HS-5 (cell line): ENCODE measurements at regions not wholly inside any gene's neighbourhood (a gene's known extent, or its start where the extent isn't known, plus 50 kb on each side); places are given as distances from the start of the nearest gene placed in this dataset.
"Not testable (repeated sequence)": the region's sequence is repeated elsewhere in the genome, so short reads cannot be mapped to it uniquely, and the experiment has no call there.

Experiments
- DNase-seq: peaks from one replicate; pipeline ENCODE4 v3.0.0-alpha.2; 2012; ENCODE audit warnings: low read depth

DNA sequence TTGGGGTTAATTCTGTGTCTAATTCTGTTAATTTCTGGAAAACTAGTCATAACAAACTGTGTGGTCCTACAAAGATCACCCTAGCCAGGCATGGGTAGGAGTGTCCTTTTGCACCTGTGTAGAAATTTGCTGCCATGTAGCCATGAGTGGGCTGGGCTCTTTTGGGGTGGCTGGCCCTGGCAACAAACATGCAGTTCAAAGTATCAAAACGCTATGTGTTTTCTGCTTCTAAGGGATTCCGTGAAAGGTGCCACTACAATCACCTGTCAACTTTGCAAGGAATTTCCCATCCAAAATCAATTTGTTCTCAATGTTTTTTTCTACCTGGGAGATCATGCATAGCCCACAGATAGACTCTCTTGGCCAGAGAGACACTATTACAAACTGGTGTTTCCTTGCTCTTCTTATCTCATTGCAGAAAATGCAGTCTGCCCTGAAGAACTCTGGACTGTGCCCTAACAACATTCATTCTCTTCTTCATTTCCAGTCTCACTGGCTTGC is 537.7 kb upstream of the ID2 start:
- DNase-seq: no peak

DNA sequence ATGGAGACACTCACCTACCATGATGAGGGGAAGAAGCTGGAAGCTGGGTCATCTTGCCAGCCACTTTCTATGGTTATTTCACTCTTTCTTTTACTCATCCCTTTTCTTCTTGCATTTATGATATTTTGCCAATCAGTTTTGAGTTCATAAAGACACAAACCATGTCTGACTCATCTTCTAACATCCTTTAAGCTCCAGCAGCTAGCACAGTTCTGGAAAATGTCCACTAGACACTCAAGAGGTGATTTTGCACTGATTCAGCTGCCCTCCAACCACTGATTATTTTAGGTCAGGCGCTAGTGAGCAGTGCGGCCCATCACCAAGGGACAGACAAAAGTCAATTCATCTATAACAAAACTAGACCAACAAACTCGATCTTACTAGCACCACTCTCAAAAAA is 537.1 kb upstream of the ID2 start:
- peak; percentile 50 for DNase-seq

DNA sequence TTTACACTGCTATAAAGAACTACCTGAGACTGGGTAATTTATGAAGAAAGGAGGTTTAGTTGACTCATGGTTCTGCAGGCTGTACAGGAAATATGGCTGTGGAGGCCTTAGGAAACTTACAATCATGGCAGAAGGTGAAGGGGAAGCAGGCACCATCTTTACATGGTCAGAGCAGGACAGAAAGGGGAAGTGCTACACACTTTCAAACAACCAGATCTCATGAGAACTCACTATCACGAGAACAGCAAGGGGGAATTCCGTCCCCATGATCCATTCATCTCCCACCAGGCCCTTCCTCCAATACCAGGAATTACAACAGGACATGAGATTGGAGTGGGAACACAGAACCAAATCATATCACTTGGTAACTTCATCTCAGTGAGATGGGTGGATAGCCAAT is 536.5 kb upstream of the ID2 start:
- not testable (repeated sequence) for DNase-seq

DNA sequence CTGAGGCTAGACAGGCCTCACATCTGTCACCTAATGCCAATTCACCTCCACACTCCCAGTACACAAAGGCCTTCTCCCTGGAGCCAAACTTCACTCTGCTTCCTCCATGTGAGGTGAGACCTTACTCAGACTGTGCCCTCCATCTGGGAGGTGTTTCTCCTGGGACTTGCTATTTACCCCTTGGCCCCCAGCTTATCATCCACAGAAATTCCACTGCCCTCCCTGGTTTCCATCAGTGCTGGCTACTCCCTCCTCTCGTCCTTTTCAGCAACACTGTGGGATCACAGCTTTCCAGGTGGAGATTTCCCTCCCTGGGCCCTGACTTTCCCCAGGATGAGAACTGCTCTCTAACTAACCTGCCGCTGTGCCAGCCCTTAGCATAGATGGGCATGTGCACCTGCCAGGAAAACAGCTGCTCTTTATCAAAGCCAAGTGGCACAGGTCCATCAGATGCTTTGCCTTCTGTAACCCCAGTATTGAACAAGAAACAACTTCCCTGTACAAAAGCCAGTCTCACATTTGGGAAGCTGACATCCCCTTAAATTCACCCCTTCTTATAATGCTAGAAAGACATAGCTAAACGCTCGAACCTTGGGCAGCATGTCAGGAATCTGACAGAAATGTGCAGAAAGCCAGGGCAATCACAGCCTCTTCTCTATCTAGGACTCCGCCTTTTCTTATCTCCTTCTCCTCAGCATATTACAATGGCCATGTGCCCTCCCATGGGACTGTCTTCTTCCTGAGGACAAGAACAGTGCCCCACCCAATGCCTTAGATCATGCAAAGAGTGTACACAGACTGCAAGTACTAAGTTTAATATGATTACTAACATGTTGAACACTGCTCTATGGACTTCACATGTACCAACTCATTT is 535.5 kb upstream of the ID2 start:
- DNase-seq: no peak

DNA sequence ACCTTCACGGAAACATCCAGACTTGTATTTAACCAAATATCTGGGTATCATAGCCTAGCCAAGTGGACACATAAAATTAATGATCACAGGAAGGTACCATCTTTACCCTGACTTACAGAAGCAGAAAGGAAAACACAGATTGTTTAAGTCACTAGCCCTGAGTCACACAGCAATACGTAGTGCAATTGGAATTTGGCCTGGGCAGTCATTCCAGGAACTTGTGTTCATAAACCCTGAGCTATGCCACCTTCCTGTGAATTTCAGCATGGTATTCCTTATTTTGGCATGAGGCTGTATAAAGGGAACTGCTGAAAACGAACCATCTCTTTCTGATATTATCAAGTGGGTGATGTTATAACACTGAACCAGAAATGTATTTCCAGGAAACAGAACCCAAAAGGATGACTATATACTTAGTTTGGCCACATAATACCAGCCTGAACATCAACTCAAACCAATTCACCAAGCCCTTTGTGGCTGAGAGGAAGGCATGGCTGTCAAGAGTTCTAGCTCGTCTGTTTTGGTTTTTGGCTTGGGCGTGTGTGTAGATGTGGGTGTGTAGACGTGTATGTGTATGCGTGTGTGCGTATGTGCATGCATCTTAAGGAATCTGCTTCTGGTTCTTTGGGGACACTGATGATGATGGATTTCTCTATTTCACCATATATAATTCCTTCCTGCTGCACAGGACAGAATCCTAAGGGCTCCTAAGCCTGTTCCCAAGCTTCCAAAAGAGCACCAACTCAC is 533.4 kb upstream of the ID2 start:
- peak; percentile 86 for DNase-seq

DNA sequence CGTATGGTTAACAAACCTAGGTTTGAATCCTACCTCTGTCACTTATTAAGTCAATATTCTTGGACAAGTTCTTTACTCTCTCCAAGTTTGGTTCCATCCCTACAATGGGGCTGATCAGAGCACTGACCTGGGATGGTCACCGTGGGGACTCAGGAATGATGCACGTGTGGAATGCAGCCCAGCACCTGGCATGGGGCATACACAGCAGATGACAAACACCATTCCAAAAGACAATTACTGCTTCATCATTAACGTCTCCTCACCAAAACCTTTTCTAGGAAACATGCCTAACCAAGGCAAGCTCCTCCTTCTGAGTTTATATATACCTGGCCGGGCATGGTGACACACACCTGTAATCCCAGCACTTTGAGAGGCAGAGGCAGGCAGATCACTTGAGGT is 532.9 kb upstream of the ID2 start:
- DNase-seq: no peak

DNA sequence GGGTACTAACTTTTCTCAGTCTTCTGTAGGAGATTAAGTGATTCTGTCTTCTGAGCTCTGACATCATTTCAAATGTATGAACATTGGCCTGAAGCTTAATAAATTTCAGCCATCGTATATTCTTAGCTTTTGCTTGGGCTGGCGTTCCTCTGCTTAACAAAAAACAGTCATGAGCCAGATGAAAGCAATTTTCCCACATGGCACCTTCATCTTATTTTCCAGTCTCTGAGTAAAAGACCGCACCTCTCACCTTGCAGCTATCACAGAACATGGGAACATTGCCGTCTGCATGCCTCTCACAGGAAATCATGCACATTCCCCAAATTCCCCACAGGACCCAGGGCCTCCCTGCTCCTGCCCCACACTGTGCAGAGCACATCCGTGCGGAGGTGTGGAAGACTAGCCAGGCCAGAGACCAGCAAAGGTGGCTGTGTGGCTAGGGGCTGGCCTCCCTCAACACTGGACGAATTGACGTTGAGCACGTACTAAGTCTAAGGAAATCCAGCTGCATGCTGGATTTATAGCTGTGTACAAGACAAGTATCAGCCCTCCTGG is 531.8 kb upstream of the ID2 start:
- DNase-seq: no peak

DNA sequence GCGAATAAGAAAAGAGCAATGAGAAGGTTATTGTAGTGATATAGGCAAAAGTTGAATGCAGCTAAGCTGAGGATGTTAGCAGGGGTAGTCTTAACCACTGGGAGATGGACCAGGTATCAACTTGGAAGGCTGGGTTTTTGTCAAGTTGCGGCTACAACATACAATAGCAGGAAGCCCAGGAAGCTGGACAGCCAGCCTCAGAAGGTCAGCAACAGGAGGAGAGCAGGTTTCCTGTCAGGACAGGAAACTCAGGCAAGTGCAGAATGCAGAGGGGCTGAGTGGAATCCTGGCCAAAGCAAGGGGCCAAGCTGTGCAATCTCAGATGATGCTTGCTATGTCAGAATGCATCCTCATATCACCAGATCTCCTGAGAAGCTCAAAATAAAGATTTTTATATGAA is 530.0 kb upstream of the ID2 start:
- no peak for DNase-seq

DNA sequence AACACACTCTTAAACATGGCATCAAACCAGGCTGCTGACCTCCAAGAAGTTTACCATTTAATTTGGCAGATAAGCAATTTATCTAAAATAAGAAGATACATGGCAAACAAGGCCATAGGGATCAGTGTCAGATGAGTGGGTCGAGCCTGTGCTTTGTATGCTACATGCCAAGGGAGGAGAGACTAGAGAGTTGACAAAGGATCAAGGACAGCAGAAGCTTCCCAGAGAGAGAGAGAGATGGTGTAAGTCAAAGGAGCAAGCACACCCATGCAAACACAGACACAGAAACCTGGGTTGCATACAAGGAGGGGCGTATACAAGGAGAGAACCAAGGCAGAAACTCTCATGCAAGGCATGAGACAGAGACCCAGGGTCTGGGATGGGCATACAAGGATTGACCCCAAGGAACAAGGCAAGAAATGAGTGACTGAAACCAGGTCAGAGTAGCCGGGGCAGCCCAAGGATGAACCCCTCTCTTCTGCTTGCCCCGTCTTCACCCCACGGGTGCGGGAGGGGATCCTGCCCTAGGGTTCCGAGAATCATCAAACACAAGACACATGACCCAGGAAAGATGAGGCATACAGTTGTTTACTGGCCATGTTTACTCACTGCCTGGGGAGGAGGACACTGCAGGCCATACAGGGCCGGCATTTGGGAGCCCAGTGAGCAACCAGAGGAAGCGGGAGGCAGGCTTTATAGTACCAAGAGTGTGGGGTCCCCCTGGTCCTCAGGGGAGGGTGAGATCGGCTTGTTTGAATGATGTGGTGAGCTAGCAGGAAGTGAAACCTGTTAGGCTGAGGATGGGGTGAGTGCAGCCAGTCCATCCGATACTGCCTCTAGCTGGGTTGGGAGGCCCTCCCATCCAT is 529.2 kb upstream of the ID2 start:
- DNase-seq: no peak

DNA sequence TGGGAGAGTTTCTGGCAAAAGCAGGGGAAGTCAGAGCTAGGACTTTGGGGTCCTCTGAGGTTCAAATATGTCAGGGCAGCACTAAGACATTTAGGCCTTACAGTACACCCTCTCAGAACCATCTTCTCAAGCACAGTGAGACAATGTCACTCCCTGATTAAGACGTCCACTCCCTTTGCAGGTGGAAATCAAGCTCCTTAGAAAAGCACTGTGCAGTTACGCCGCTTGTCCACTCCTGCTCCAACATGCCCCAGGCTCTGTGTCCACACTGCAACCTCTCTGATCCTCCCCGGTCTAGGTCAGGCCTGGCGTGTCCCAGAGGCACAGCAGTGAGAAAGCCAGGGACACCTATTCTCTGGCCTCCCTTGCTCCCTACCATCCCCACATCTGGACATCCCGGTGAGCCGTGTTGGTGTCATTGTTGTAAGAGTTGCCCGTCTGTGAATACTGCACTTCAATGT is 528.6 kb upstream of the ID2 start:
- no peak for DNase-seq

GRCh38 chr2:8154270-8154669 is 527.6 kb upstream of the ID2 start:
- no peak for DNase-seq

DNA sequence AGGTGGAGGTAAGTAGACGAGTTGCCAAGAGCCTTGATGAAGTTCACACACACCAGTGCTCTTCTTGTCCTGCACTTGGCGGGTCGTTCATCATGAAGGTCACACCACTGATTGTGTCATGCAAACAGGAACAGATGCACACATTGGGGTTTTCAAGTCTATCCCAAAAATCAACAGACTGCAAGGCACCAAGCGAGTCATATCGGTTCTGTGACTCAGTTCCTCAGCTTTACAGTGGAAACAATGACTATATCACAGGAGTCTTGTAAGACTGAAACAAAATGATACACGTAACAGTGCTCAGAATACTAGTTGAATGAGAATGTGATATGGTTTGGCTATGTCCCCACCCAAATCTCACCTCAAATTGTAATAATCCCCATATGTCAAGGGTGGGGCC is 526.9 kb upstream of the ID2 start:
- no peak for DNase-seq

DNA sequence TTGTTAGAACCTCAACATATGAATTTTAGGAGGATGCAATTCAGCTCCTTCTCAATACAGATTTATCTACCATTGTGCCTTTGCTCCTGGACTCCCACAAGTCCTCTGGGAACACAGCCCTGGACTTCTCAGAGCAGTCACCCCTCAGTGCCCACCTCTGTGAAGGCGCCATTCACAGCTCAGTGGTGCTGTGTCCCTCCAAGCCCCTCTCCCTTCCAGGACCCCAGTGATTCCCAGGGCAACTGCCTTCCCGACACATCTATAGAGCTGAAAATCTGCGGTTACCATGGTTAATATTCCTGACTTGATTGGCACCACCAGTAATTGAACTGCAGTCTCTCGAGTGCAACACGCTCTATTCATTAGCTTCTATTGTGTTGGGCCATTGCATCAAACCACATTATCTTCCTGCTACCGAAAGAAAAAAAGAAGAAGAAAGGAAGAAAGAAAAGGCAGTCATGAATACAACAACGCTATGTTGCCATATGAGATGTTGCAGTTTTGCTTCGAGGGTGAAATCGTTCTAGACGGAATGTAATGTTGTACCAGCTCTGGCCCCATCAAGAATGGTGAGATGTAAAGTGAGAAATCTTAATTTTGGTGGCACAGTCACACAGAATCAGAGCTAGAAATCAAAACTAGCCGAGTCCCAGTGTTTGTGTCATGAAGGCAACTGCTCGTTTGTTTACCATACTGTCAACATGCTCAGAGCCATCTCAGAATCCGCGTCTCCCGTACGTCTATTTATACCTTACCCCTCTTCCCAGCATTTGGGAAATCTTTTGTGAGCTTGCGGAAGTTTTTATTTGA is 524.0 kb upstream of the ID2 start:
- DNase-seq: no peak

- DNase-seq: no peak
Measured at GRCh38 chr2:8158711-8159110, 523.1 kb upstream of the ID2 start.

- DNase-seq: no peak
Measured at GRCh38 chr2:8159211-8159965, 522.5 kb upstream of the ID2 start.

- DNase-seq: no peak
Measured at GRCh38 chr2:8159966-8160603, 521.8 kb upstream of the ID2 start.

GRCh38 chr2:8160959-8161358 is 520.9 kb upstream of the ID2 start:
- DNase-seq: no peak

DNA sequence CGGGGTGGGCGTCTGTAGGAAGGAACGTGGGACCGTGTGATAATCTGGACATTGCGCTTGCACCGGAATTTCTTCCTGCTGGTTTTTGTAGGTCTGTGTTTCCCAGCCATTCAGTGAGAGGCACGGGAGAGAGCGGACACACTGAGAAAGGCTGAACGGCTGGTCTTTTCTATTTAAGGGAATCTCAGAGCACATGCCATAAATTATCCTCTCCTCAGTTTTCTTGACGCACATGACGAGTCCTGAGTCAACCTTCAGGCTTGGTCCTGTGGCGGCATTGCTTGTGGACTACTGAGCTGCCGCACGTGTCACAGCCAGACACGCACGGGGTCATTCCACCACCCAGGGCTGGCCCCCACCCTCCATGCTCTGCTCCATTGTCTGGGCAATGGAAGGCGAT is 519.3 kb upstream of the ID2 start:
- DNase-seq: no peak

DNA sequence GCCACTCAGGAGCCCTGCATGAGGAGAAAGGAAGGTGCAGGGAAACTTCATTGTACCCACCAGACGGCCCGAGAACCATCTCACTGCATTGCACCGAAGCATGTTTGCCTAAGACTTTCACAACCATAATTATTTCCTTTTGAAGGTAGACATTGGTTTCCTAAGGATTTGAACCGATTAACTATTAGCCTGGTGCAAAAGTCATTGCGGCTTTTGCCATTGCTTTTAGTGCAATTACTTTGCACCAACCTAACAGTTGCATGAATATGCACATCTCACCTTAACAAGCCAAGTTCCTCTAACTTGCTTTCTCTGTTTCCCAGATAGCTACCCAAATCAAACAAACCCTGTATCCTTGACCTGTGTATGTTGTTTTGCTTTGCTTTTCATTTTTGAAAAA is 516.3 kb upstream of the ID2 start:
- DNase-seq: no peak
